ENCODE measurements at regions not wholly inside any gene's neighbourhood (a gene's known extent, or its start where the extent isn't known, plus 50 kb on each side); places are given as distances from the start of the nearest gene placed in this dataset.

DNA sequence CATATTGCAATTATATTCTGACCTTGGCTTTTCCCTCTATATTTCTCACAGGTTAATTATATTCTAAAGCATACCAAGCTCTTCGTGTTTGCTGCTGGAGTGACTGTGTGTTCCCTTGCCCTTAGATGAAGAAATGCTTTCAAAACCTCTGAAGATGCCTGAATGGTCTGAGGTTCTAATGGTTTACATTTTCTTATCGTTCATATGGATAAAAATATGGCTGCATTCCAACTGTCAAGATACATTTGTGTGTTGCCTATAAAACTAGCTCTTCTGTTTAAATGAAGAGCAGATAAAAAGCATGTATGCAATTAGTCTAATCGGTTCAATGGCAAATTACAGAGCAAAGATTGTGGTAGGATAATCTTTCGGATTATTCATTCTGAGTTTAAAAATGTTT lies 68.4 kb upstream of the ANKRD10 start:
- Histone ChIP-seq H3K27me3 (ENCODE audit: control insufficient read depth in 4 of 4, insufficient read depth in 4 of 4, low read length in 3 of 4) (peaks cover 0 to 6% (median 0%) of the 10 kb centered on the region in 4 donors), H3K9ac (ENCODE audit: low read depth in 1 of 2, low read length in 2 of 2) (no peak overlapping the region), H3K36me3 (ENCODE audit: control insufficient read depth in 4 of 4, insufficient read depth in 3 of 4, low read depth in 1 of 4, low read length in 3 of 4) (no peaks in the 10 kb centered on the region), H3K4me3 (ENCODE audit: low read depth in 1 of 3, low read length in 3 of 3) (no peak overlapping the region), H3K4me1 (ENCODE audit: control insufficient read depth in 4 of 4, insufficient read depth in 4 of 4, low read length in 3 of 4) (no peaks in the 10 kb centered on the region), H3K9me3 (ENCODE audit: control insufficient read depth in 4 of 4, low read length in 3 of 4) (no peaks in the 10 kb centered on the region), H3K27ac (ENCODE audit: low read depth in 1 of 2, low read length in 2 of 2) (no peak overlapping the region)
- TF ChIP-seq HNF4A (conservative IDR thresholded peaks at IDR 0.05) (no peak), SP1 (IDR thresholded peaks at IDR 0.05) (no peak), NR2F2 (IDR thresholded peaks at IDR 0.05) (no peak), EGR1 (IDR thresholded peaks at IDR 0.05; ENCODE audit: low read depth in 2 of 2) (no peak), FOXA1 (IDR thresholded peaks at IDR 0.05) (no peak), RXRA (IDR thresholded peaks at IDR 0.05) (no peak), RAD21 (IDR thresholded peaks at IDR 0.05) (no peak), GABPA (IDR thresholded peaks at IDR 0.05 in 1 of 2, conservative IDR thresholded peaks at IDR 0.05 in 1 of 2) (no peak), YY1 (IDR thresholded peaks at IDR 0.05) (no peak), TAF1 (conservative IDR thresholded peaks at IDR 0.05) (no peak), HNF4G (IDR thresholded peaks at IDR 0.05) (no peak), JUND (IDR thresholded peaks at IDR 0.05) (no peak)
- TF ChIP-seq, protein P1, sequence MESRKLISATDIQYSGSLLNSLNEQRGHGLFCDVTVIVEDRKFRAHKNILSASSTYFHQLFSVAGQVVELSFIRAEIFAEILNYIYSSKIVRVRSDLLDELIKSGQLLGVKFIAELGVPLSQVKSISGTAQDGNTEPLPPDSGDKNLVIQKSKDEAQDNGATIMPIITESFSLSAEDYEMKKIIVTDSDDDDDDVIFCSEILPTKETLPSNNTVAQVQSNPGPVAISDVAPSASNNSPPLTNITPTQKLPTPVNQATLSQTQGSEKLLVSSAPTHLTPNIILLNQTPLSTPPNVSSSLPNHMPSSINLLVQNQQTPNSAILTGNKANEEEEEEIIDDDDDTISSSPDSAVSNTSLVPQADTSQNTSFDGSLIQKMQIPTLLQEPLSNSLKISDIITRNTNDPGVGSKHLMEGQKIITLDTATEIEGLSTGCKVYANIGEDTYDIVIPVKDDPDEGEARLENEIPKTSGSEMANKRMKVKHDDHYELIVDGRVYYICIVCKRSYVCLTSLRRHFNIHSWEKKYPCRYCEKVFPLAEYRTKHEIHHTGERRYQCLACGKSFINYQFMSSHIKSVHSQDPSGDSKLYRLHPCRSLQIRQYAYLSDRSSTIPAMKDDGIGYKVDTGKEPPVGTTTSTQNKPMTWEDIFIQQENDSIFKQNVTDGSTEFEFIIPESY (IDR thresholded peaks at IDR 0.05), result no peak
- TF ChIP-seq, protein P2, sequence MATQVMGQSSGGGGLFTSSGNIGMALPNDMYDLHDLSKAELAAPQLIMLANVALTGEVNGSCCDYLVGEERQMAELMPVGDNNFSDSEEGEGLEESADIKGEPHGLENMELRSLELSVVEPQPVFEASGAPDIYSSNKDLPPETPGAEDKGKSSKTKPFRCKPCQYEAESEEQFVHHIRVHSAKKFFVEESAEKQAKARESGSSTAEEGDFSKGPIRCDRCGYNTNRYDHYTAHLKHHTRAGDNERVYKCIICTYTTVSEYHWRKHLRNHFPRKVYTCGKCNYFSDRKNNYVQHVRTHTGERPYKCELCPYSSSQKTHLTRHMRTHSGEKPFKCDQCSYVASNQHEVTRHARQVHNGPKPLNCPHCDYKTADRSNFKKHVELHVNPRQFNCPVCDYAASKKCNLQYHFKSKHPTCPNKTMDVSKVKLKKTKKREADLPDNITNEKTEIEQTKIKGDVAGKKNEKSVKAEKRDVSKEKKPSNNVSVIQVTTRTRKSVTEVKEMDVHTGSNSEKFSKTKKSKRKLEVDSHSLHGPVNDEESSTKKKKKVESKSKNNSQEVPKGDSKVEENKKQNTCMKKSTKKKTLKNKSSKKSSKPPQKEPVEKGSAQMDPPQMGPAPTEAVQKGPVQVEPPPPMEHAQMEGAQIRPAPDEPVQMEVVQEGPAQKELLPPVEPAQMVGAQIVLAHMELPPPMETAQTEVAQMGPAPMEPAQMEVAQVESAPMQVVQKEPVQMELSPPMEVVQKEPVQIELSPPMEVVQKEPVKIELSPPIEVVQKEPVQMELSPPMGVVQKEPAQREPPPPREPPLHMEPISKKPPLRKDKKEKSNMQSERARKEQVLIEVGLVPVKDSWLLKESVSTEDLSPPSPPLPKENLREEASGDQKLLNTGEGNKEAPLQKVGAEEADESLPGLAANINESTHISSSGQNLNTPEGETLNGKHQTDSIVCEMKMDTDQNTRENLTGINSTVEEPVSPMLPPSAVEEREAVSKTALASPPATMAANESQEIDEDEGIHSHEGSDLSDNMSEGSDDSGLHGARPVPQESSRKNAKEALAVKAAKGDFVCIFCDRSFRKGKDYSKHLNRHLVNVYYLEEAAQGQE (IDR thresholded peaks at IDR 0.05), result no peak
- TF ChIP-seq, protein P3, sequence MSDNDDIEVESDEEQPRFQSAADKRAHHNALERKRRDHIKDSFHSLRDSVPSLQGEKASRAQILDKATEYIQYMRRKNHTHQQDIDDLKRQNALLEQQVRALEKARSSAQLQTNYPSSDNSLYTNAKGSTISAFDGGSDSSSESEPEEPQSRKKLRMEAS (IDR thresholded peaks at IDR 0.05), result no peak
- TF ChIP-seq, protein P4, sequence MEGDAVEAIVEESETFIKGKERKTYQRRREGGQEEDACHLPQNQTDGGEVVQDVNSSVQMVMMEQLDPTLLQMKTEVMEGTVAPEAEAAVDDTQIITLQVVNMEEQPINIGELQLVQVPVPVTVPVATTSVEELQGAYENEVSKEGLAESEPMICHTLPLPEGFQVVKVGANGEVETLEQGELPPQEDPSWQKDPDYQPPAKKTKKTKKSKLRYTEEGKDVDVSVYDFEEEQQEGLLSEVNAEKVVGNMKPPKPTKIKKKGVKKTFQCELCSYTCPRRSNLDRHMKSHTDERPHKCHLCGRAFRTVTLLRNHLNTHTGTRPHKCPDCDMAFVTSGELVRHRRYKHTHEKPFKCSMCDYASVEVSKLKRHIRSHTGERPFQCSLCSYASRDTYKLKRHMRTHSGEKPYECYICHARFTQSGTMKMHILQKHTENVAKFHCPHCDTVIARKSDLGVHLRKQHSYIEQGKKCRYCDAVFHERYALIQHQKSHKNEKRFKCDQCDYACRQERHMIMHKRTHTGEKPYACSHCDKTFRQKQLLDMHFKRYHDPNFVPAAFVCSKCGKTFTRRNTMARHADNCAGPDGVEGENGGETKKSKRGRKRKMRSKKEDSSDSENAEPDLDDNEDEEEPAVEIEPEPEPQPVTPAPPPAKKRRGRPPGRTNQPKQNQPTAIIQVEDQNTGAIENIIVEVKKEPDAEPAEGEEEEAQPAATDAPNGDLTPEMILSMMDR (IDR thresholded peaks at IDR 0.05; ENCODE audit: low read depth, low read length, missing input control), result no peak
- TF ChIP-seq, protein P5, sequence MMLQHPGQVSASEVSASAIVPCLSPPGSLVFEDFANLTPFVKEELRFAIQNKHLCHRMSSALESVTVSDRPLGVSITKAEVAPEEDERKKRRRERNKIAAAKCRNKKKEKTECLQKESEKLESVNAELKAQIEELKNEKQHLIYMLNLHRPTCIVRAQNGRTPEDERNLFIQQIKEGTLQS (IDR thresholded peaks at IDR 0.05), result no peak
- WGBS, result 76% methylated on average over 4 of the region's 4 CpGs
- DNase-seq (ENCODE audit: low spot score), result no peak

All from liver (tissue), 8 donors.